ENCODE measurements at regions not wholly inside any gene's neighbourhood (a gene's known extent, or its start where the extent isn't known, plus 50 kb on each side); places are given as distances from the start of the nearest gene placed in this dataset.
"Not testable (repeated sequence)": the region's sequence is repeated elsewhere in the genome, so short reads cannot be mapped to it uniquely, and the experiment has no call there.

DNA sequence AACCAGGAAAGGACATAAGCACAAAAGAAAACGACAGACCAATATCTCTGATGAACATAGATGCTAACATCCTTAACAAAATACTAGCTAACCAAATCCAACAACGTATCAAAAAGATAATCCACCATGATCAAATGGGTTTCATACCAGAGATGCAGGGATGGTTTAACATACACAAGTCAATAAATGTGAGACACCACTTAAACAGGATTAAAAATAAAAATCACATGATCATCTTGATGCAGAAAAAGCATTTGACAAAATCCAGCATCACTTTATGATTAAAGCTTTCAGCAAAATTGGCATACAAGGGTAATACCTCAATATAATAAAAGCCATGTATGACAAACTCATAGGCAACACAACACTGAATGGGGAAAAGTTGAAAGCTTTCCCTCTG is 138.4 kb downstream of the ADCYAP1 start:
- not testable (repeated sequence) for DNase-seq (ENCODE audit: low read depth in 2 of 2)

DNA sequence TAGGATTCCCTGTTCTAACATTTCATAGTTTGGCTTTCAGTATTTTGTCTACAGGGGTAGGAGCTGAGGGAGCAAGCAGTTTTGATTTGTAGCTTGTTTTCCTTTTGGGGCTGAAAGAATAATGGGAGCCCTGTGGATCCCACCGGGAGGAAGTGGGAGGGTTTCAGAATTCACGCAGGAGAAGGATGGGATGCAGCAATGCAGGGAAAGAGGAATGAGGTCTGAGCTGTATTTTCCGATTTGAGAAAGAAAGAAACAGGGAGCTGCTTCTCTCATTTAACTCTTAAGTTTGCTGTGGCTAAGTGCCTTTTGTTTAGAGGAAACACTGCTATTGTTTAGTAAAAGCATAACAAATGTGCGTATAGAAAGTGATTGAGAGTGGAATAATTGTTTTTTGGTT is 141.0 kb downstream of the ADCYAP1 start:
- DNase-seq (ENCODE audit: low read depth in 2 of 2): no peak

DNA sequence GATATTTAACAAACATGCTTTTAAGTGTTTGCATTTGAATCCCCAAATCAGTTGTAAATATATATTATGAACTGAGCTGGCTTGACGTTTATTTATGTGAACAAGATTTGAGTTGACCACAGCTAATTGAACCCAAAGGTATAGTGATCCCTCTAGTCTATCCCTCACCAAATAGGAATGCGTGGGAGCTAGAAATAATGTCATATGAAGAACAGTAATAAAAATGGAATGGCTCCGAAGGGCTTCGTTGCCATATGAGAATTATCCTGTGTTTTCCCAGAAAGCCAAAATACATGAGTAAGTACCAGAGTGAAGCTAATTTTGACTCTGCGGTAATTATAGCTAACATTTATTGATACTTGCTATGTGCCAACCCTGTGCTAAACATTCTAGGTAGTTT is 142.7 kb downstream of the ADCYAP1 start:
- DNase-seq (ENCODE audit: low read depth in 2 of 2): no peak

DNA sequence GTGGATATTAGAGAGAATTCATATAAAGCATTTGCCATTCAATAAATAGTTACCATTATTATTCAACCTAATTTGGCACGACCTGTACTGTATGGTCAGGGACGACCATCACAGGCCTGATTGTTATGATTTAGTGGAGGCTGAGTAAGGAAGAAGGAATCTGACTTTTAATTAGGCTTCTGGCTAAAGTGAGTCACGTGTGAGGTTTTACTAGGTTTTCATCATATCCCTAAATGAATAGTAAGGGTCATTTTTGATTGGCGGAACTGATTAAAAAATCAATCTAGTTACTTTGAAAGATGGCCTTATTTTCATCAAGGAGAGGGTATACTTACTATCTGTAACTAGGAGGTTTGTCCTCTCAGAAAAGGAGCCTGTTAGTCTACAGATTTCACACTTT is 143.4 kb downstream of the ADCYAP1 start:
- no peak for DNase-seq (ENCODE audit: low read depth in 2 of 2)

DNA sequence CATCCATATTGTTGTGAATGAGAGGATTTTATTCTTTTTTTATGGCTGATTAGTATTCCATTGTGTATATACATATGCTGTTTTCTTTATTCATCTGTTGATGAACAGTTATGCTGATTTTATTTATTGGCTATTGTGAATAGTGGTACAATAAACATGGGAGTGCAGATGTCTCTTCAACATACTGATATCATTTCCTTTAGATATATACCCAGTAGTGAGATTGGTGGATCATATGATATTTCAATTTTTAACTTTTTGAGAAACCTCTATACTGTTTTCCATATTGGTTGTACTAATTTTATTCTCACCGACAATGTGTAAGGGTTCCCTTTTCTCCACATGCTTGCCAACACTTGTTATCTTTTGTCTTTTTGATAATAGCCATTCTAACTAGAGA is 144.5 kb downstream of the ADCYAP1 start:
- DNase-seq (ENCODE audit: low read depth in 2 of 2): no peak

DNA sequence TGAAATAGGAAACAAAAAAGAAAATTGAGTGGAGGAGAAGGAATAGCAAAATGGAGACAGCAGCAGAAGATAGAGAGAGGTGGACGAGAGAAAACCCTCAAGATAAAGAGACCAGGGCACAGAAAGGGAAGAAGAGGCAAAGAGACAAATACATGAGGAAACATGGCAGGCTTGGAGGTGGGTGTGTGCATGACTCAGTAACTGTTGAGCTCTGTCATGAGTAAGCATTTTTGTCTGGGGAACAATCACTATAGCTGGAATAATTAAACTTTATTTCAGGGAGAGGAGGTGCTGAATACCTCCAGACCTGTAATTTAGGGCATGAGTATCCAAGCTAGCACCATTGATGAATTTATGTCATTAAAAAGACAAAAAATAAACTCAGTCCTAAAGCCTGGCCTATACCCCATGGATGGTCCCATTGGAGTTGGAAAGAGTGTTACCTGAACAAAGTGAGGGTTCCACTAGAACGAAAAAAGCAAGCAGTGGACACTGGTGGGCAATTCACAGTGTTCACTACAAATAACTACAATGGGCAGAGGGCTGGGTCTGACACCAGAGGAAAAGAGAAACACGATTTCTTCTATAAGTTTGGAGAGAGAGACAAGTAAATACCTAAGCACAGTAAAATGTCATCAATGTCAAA is 145.5 kb downstream of the ADCYAP1 start:
- no peak for DNase-seq (ENCODE audit: low read depth in 2 of 2)

DNA sequence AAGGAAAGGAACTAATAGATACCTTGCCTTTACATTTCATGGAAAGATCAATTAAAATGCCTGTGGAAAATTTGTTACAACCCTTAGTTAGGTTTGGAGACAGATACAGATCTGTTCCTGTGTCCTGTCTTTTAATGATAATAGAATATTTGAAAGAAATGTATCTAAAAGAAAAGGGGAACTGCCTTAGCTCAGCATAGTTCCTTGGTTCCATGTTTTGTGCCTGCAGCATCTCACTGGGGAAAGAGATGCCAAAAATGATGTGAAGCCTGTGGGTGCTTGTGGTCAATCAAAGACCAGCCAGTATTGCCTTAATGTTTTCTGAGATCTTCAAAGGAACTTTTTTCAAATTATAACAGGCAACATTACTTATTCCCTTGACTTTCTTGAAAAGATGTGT is 147.6 kb downstream of the ADCYAP1 start:
- no peak for DNase-seq (ENCODE audit: low read depth in 2 of 2)

DNA sequence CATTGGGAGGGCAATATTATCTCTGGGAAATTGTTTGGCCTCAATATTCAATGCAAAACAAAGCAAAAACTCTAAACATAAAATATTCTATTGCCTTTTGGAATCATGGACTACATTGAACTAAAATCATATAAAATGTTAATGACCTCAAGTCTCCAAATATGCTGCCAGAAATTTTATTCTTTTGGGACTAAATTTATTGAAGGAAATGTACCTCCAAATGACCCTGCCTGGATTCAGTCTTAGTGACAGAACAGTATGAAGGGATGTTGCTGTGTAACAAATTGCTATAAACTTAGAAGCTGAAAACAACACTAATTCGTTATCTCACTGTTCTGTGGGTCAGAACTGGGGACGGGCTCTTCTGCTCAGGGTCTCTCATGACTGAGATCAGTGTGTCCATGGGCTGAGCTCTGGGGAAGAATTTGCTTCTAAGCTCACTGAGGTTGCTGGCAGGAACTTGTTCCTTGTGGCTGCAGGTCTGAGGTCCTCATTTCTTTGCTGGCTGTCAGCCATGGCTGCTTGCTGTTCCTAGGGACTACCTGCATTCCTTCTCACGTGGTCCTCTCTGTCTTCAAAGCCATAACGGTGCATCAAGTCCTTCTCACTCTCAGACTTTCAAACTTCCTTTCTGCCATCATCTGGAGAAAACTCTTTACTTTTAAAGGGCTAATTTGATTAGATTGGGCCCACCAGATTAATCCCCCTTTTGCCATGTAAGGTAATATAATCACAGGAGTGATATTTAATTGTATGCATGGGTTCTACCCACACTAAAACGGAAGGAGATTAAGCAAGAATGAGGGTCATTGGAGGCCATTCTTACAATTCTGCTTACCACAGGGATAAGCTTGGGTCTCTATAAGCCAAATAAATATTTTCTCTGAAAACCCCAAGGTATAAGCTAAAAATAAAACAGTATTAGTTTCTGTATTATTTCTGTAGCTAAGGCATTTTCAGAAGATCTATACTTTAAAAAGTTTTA is 149.0 kb downstream of the ADCYAP1 start:
- DNase-seq (ENCODE audit: low read depth in 2 of 2): no peak

DNA sequence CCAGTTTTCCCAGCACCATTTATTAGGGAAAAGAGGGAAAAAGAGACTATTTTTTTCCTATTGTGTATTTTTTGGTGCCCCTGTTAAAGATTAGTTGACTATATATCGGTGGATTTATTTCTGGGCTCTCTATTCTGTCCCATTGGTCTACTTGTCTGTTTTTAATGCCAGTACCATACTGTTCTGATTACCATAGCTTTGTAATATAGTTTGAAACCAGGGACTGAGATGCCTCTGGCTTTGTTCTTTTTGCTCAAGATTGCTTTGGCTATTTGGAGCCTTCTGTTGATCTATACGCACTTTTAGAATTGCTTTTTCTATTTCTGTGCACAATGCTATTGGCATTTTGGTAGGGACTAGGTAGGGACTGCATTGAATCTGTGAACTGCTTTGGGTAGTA is 151.7 kb downstream of the ADCYAP1 start:
- no peak for DNase-seq (ENCODE audit: low read depth in 2 of 2)

DNA sequence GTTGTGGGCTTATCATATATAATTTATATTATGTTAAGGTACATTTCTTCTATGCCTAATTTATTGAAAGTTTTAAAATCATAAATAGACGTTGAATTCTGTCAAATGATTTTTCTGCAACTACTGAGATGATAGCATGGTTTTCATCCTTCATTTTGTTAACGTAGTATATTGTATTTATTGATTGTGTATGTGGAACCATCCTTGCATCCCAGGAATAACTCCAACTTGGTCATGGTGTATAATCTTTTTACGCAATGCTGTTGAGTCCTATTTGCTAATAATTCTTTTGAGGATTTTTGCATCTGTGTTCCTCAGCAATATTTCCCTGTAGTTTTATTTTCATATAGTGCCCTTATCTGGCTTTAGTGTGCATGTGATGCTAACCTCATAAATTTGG is 152.7 kb downstream of the ADCYAP1 start:
- no peak for DNase-seq (ENCODE audit: low read depth in 2 of 2)

DNA sequence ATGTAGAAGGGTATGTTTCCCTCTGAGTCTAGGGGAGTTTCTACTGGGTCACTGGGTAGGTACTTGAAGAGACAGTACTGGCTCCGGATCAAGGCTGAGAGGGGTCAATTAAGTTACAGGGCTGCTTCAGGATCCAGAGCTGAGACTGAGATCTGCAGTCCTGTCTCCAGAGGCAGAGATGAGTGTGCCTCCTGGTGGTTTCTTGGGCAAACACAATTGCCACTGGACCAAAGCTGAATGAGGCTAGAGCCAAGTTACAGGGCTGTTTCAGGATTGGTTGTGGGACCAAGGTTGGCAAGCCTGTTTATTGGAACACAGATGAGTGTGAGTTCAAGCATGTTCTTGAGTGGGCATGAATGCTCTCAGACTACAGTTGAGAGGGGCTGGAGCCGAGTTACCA is 157.9 kb downstream of the ADCYAP1 start:
- DNase-seq (ENCODE audit: low read depth in 2 of 2): no peak

DNA sequence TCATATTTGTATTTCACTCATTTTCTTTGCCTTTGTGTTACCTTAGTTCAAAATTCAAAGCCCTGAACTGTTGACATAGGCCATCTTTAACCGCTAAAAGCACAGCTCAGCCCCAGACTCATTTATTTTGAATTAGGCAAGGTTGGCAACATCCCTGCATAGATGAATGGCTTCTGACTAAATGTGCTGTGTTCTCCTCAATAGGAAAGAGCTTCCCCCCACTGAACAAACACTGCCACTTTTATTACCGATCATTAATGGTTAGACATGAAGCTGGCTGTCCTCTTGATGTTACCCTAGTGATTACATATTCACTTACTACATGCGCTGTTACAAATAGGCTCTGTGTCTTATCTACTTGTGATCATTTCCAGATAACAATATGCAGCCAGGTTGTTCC is 170.7 kb downstream of the ADCYAP1 start:
- no peak for DNase-seq (ENCODE audit: low read depth in 2 of 2)

DNA sequence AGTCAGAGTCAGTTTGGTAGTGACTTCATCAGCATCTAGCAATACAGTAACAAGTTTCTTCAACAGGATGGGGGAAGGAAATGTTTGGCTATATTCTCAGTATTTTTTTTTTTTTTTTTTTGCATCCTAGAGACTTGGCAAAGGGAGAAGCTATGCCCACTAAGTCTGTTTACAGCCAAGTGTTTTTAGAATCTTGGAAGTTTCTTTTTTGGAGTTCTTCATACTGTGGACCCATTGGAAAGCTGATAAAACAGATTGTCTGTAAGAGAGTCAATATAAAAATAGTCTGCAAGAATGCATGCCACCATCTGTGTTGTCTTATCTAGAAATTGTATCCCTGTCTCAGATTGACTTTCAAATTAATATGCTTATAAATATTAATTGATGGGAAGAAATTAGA is 171.2 kb downstream of the ADCYAP1 start:
- no peak for DNase-seq (ENCODE audit: low read depth in 2 of 2)

DNA sequence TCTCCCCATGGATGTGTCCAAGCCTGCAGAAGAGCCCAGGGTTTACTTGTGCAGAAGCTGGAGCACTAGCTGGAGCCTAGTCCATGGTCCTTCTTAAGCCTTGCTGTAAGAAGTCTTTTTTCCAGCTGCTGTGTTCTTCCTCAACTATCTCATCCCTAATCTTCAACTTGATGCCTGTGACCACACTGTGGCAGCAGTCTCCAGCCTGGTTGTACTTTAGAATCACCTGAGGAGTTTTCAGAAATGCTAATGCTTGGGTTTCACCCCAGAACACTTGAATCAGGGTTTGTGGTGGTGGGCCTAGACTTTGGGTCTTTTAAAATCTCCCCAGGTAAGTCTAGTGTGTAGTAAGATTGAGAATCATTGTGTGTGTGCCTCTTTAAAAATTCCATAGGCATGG is 173.6 kb downstream of the ADCYAP1 start:
- DNase-seq (ENCODE audit: low read depth in 2 of 2): no peak

DNA sequence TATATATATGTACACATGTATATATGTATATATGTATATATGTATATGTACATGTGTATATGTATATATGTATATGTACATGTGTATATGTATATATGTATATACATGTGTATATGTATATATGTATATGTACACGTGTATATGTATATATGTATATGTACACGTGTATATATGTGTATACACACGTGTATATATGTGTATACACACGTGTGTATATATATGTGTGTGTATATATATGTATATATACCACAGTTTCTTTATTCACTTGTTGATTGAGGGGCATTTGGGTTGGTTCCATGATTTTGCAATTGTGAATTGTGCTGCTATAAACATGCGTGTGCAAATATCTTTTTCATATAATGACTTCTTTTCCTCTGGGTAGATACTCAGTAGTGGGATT is 179.0 kb downstream of the ADCYAP1 start:
- not testable (repeated sequence) for DNase-seq (ENCODE audit: low read depth in 2 of 2)

DNA sequence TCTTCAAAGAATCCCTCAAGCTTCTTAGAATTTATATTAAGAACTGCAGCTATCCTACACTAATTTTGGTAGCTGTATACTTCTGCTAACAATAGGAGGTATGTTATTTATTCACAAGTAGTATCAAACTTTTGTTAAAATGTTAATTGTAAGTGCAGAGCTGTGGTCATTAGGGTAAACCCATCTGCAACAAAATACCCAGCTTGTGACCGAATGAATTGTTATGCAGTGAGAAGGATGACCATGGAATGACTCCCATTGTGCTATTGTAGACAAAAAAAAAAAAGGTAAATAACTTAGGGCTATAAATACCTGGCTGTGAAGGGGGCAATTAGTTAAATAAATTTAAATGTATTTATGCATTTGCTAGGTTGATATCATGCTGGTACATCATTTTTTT is 186.1 kb downstream of the ADCYAP1 start:
- no peak for DNase-seq (ENCODE audit: low read depth in 2 of 2)

DNA sequence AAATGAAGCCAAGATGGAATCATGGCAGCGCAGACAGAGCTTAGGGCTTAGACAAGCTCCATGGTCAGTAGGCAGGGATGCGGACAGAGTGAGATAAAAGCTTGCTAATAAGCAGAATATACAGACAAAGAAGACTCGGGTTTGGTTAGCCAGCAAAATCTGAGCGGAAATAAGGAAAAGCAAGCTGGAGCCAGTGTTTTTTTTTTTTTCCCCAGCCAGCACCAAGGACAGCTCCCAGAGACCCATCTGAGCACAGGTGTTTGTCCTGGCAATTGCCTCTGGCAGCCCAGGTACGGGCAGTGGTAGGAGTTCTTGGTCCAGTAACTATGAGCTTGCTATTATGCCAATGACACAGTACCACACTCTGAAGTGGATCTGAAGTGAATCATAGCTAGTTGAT is 187.6 kb downstream of the ADCYAP1 start:
- no peak for DNase-seq (ENCODE audit: low read depth in 2 of 2)

DNA sequence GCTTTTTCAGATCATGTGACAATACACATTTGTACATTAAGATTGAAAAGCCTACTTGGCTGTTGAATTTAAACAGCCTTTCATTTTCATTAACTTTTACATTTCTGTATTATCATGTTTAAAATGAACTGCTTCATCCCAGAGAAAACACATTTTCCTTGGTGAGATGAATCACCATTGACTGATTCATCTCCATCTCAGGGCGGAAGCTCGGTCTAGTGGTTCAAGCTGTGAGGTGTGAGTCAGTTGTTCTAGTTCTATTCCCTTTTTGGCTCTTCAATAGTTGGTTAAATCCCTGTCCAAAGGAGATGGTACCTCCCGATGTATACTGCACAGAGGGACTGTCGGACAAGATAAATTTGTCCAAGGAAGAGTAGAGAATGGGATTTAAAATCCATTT is 189.7 kb downstream of the ADCYAP1 start:
- no peak for DNase-seq (ENCODE audit: low read depth in 2 of 2)

DNA sequence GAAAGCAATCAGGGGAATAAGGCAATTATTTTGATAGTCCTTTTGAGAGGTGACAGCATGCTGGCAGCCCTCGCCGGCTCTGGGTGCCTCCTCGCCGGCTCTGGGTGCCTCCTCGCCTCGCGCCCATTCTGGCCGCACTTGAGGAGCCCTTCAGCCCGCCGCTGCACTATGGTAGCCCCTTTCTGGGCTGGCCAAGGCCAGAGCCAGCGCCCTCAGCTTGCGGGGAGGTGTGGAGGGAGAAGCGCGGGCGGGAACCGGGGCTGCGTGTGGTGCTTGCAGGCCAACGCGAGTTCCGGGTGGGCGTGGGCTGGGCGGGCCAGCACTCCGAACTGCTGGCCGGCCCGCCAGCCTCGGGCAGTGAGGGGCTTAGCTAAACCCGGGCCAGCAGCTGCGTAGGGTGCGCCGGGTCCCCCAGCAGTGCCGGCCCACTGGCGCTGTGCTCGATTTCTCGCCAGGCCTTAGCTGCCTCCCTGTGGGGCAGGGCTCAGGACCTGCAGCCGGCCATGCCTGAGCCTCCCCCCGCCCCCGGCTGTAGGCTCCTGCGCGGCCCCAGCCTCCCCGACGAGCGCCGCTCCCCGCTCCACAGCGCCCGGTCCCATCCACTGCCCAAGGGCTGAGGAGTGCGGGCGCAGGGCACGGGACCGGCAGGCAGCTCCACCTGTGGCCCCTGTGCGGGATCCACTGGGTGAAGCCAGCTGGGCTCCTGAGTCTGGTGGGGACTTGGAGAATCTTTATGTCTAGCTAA is 193.5 kb downstream of the ADCYAP1 start:
- DNase-seq (ENCODE audit: low read depth in 2 of 2): not testable (repeated sequence)

DNA sequence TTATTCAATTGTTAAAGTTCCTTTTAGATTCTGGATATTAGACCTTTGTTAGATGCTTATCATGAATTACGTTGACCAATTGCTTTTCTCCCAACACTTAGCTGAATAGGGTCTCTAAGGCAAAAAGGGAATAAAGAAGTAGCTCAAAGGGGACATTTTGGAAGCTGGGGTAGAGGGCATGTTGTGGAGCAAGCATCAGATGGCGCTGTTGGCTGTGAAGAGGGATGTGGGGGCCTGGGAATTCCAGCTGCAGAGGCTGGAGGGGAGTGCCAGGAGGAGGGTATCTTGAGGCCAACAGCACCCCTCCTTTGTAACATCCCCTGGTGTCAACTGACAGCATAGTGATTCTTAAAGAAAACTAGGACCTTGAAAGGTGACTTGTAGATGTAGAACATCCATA is 198.2 kb downstream of the ADCYAP1 start:
- no peak for DNase-seq (ENCODE audit: low read depth in 2 of 2)

DNA sequence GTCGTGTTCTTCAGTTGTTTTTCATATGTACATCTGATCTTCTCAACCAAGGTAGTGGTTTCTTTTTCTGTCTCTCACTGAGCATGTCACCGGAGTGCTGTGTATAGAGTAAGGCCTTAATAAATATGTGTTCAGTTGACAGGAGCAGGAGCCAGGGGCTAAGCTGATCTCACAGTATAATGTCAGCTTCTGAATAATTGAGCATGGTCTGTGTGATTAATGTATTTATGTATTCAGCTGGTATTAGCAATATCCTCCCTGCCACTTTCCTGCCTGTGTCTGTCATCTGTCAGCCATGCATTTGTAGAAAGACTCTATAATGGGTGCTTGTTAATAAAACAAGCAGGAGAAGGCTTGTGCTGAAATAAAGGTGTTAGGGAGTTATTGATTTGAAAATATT is 198.9 kb downstream of the ADCYAP1 start:
- DNase-seq (ENCODE audit: low read depth in 2 of 2): no peak

DNA sequence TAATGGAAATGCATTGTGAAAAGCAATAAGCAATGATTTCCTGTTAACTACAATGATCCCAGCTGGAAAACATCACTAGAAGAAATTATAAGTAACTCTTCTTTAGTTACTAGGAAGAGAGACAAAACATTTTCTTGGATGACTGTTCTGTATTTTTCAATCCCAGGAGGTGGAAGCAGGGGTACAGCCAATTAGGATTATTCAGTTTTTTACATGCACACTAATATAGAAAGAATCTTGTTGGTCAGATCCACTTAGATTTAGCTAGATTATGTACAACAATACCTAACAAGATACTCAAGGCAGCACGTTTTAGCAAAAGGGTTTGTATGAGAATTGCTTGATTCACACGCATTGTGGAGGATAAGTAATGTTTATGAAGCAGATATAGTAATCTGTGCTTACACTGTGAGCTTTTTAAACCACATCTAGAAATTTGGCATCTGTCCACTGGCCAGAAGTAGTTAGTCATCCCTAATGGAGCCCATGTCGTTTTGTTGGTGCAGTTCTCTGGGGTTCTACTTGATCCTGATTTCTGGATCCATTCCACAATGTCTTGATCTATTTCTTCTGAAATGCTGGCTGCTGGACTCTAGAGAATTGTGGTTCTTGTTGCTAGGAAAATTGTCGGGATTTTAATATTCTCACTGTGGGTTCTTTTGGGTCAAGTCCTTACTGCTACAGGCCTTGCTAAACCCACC is 199.7 kb downstream of the ADCYAP1 start:
- DNase-seq (ENCODE audit: low read depth in 2 of 2): no peak

Measured in stimulated activated CD8-positive, alpha-beta memory T cell treated with anti-CD3 and anti-CD28 coated beads, Interleukin-7, amount 100 ng/mL, for 1 hour (primary cell).